ENCODE measurements at regions not wholly inside any gene's neighbourhood (a gene's known extent, or its start where the extent isn't known, plus 50 kb on each side); places are given as distances from the start of the nearest gene placed in this dataset.
"Not testable (repeated sequence)": the region's sequence is repeated elsewhere in the genome, so short reads cannot be mapped to it uniquely, and the experiment has no call there.

DNA sequence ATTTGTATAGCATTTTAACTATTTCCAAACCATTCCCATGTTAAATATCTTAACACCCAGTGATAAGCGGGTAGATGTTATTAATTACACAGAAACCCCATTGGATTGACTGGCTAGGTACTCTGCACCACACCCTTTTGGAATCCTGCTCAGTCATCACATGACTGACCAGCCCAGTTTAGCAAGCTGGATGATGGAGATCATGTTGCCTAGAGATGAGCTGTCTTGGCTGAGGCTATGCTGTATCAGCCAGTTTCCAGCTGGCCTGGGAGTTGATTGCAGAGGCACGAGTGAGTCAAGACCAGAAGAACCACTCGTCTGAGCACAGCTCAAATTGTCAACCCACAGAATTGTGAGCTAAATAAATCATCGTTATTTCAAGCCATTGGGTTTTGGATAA is 124.6 kb downstream of the ZNF621 start:
- DNase-seq: no peak

DNA sequence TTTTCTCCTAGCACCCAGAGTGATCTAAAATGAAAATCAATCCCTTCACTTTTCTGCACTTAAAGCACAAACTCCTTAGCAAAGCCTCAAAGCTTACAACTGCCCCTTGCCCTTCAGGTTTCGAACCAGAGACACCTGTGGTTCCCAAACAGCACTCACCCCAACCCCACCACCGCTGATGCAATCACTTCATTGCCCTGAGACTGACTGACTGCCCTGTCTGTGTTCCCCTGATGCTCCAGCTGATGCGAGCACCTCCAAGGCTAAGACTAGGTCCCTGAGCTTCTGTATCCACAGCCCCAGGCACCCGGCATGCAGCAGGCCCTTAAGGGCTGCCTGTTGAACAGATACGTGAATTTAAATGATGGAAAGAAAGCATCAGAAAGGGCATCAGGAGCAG is 127.3 kb downstream of the ZNF621 start:
- DNase-seq: no peak

DNA sequence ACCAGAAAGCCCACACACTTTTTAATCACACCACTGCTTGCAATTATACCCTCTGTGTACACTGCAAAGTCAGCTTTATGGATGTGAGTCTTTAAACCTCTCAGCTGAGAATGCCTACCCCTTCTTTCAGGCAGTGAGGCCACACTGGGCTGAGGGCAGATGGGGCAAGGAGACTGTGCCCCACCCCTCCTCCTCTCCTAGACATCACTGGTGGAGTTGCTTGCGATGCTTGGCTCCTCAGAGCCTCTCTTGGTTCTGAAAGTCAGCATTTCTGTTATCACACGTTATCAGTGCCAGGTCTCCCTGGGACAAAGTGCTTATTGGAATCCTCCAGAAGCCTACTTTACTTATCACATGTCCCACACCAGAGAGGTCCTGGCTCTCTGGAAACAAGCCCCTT is 128.2 kb downstream of the ZNF621 start:
- DNase-seq: no peak

DNA sequence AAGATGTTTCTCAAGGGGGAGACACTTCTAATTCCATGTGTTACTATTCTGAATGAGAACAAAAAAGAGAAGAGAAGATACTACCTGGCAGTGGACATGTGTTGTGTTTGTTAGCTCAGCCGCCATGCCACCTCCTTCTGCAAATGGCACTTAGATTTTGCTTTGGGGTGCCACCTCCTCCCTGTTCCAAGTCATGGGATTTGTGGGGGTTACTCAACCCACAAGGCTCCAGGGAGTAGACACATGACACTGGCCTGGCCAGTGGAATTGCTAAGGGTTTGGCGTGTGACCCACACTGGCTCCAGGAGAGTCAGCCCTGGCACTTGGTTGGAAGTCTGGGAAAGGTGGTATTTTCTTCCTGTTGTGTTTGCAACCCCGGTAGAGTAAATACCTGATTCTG is 129.1 kb downstream of the ZNF621 start:
- no peak for DNase-seq

DNA sequence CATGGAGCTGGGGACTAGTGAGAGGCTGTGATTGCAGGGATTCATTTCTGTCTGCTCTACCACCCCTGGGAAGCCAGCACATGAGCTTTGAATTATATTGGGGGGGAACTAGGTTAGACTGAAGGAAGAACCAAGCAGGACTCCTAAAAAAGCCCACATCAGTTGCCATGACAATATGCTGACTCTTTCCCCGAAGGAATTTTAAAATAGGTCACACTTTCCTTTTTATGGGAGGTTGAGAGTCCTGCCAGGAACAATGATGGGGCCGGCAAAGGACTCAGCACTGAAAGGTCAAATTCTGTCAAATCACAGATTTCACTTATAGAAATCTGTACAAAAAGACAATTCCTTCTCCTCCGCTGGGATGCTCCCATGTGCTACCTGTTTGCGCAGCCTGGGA is 130.8 kb downstream of the ZNF621 start:
- DNase-seq: no peak

DNA sequence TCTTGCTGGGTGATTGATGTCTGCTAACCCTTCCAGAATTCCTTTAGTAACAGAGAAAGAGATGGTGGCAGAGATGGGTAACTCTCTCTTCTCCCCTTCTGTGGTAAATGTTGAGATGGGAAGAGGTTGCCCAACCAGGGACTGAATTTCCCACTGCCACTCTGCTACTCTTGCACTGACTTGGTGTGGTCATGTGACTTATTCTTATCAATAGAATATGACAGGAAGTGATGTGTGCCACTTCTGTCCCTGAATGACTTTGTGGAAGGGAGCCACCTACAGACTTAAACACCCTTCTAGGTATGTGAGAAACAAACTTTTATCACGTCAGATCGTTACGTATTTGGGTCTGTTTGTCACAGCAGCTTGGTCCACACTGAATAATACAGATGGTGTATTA is 132.9 kb downstream of the ZNF621 start:
- no peak for DNase-seq

DNA sequence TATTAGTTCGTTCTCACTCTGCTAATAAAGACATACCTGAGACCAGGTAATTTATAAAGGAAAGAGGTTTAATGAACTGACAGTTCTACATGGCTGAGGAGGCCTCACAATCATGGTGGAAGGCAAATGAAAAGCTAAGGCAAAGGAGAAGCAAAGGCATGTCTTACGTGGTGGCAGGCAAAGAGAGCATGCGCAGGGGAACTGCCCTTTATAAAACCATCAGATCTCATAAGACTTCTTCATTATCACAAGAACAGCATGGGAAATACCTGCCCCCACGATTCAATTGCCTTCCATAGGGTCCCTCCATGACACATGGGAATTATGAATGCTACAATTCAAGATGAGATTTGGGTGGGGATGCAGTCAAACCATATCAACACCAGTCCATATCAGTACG is 133.5 kb downstream of the ZNF621 start:
- DNase-seq: no peak

DNA sequence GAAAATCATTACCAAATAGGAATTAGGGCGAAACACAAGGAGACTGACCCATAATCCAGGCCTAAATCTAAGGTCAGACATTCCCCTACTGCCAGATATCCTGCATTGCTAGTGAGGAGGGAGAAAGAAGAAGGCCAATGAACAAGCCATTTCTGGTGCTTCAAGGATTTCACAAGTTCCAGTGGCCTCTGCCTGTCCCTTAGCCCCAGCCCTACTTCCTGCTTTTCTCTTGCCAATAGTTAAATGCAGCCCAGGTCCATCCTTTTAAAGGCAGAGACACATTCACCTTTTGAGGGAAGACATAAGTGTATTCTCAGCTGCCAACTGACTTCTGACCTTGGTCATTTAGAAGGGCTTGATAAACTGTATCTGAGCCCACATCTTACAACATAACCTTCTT is 135.8 kb downstream of the ZNF621 start:
- no peak for DNase-seq

DNA sequence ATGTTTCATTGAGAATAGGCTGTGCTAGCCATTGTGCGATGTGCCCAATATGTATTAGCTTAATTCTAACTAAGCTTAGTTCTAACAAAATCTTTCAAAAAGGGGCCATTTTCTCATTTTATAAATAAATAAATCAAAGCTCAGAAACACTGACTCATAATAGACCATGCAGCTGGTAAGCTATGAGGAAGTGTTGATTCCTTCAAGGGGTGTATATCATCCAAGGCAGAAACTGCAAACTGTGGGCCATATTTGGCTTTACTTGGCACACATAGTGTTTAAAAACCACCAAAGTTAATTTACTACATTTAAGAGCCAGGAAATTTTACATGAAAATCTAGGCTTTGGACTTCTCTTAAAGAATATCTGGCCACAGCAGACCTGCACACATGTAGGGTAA is 136.5 kb downstream of the ZNF621 start:
- DNase-seq: no peak

DNA sequence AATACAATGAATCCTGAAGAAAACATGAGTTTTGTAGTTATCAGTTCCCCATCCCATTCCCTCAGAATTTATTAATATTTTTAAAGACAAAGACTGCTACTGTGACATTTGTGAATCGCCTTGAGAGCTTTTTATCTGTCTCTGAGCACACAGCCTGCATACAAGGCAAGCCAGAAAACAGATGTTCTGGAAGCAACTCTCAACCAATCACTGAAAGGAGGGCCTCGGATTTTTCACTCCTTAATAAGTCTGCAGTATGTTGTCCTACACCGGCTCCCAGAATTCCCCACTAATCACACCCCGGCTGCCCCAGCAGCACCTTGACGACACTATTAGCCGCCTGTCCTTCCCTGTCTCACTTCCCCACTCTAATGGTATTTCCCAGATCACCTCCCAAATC is 138.5 kb downstream of the ZNF621 start:
- peak; percentile 32 for DNase-seq

DNA sequence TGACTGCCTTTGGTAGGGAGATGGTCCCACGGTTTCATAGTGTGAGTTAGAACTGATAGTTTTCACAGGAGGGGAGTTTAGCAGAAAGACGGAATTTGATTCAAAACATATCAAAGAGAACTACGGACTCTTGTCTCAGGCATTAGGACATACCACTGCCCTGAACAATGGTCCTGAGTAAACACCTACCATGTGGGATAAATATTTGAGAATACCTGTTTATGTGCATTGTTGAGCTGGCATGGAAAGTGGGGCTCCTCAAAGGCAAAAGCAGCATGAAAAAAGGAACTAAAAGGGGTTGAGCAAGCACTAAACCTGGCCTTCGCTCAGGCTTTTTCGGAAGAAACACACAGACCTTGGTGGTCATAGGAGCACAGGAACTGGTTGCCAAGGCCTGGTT is 144.4 kb downstream of the ZNF621 start:
- no peak for DNase-seq

DNA sequence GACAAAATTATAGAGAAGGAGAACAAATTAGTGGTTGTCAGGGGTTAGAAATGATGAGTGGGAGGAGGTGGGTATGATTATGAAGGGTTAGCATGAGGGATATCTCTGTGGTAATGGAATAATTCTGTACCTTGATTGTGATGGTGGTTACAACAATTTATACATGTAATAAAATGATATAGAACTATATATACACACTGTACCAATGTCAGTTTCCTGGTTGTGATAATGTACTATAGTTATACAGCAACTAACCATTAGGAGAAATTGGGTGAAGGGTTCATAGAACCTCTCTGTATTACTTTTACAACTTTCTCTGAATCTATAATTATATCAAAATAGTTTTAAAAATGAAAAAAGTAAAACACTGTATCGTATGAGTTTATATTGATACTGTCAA is 148.1 kb downstream of the ZNF621 start:
- no peak for DNase-seq

DNA sequence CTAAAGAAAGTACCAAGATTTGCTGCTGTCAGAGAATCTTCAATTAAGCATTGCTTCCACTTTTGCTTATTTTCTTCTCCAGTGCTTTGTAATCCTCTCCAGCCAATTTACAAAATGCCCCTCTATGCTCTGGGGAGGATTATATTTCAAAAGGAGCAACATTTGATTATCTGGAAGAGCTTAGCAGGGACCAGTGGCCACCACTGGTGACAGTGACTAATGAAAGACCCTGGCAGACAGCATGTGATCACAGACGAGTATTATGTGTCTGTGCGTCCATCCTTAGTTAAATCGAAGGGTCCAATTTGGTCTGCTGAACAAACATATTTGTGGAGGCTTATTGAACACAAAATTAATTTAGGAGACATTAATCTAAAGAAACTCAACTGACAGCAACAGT is 152.6 kb downstream of the ZNF621 start:
- no peak for DNase-seq

DNA sequence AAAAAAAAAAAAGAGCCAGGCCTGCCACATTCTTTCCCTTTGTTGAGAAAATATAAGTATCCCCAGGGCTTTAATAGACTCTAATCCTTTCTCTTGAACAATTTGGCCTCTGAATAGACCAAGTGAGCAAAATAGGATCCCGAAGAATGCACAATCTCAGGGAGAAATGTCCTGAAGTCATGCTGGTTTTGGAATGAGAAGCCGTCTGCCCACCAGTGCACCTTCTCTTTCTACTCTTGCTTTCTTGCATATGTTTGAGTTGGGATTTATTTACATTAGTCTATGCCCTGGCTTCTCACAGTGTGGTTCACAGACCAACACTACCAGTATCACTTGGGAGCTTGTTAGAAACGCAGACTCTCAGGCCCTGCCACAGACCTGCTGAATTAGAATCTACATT is 153.0 kb downstream of the ZNF621 start:
- no peak for DNase-seq

DNA sequence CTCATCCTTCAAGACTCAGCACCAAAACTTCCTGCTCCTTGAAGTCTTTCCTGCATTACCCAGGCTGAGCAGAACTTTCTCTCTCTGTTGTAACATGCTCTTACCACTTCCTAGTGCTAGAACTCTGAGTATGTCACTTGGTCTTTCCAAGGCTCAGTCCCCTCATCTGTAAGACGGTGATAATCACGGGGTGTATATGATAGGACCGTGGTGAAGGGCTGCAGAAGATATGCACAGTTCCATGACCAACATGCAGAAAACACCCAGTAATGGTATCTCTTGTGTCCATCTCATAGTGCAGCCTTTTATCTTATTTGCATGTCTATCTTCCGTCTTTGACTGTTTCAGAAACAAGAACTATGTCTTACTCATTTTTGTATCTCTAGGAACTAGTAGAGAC is 154.5 kb downstream of the ZNF621 start:
- DNase-seq: no peak

DNA sequence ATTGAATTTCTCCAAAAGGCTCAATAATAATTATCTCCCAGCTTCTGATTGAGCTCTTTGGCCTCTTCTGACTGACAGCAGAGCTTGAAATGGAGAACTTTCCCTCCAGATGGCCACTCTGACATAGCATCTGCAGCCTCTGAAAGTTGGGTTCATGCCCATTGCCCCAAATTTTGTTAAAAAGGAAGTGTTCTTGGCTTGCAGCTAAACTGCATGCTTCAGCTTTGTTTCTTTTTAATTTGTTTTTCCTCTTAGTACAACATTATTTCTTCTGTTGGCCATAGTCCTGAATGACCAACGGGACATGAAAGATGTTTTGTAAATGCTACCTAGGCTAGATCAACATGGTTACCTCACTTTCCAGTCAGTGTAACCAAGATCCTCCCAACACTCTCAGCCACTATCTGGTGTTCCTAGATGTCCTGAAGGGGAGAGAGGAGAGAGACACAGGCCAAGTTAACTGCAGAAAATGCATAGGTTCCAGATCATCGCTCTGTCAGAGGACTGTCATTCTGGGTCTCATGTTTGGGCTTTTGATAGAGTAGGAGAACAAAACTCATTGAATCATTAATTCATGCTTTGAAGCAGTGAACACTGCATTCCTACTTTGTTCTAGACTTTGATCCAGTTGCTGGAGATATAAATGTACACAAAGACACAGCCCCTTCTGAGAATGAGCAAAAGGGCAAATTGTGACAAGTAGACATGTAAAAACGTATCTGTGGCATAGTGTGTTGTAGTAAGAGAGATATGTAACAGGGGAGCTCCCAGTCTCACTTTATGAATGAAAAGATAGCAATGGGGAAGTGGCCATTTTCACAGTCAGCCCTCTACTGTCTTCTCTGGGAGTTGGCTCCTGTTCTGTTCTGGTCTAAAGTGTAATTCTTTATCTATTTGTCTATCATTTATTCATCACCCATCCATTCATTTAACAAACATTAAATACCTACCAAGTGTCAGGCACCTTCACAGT is 156.2 kb downstream of the ZNF621 start:
- no peak for DNase-seq

DNA sequence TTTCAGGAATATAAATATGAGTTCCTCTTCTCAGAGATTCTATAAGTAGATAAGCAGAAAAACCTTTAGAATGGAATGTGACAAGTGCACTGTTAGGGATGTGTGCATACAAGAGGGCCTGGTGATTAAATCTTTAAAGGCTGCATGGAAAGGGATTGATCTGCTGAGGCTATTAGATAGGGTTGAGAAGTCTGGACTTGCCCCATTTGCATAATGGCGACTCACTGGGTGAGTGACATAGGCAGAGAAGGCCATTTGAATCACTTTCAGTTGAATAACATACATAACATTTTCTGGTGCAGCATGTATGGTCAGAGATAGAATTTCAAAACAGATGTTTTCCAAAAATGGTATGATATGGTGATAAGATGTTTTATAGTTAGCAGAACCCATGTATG is 156.9 kb downstream of the ZNF621 start:
- no peak for DNase-seq

DNA sequence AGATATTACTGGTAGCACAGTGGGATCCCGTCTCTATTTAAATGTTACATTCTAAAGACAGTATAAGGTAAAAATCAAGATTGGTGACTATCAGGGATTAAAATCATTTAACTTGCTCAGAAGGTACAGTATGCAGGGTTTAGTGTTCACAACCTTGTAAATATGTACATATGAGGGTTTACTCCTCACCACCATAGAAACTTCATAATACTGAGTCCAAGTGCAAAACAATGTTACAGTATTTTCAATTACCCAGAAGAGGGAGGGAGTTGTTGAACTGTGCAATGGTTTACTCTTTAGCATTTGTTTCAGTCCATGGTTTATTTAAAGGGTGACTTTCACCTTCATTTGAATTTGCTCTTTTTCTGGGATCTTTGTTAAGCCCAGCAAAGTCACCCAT is 165.1 kb downstream of the ZNF621 start:
- no peak for DNase-seq

DNA sequence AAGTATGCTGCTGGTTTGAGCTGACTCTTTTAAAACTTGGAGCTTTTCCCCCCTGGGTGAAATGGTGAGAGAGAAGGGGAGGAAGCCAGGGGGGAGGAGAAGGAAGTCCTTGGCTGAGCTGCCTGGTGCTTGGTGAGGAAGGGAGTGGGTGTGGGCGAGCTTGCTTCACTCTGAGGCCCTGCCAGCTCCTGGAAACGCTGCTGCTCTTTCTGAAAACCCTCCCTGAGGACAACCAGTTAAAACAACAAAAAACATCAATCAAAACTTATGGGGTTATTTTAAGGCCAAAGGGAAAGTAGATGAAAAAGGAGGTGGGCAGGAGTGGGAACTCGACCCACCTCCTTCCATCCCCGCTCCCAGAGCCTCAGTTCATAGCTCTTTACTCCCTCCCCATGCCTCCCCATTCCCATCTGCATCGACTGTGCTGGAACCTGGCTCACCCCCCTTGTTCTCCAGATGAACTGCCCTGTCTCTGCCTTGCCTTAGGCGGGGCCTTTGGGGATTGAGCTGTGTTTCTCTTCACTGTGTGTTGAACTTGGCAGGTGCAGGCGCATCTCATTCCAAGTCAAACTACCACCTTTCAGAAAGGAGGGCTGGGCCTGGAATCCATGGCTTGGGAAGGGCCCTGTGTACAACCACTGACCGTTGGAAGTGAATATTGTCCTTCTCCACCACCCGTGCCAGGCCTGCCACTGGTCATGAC is 166.1 kb downstream of the ZNF621 start:
- no peak for DNase-seq

DNA sequence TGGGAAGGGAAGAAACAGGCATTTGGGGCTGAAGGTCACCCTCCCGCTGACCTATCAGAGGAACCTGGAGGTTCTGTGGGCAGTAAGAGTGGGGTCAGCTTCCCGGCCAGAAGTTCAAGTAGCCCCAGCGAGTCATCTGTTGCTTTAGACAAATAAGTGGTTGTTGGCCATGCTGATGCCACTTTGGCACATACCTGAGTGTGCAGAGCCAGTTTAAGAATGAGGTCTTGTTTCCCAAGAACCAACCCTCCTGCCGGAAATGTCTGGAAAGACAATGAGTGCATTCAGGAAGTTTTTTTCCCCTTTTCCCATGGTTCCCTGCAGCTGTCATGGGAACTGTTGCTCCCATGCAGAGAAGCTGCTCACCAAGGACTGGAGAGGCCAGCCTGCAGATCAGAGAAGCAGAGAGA is 166.7 kb downstream of the ZNF621 start:
- DNase-seq: no peak

DNA sequence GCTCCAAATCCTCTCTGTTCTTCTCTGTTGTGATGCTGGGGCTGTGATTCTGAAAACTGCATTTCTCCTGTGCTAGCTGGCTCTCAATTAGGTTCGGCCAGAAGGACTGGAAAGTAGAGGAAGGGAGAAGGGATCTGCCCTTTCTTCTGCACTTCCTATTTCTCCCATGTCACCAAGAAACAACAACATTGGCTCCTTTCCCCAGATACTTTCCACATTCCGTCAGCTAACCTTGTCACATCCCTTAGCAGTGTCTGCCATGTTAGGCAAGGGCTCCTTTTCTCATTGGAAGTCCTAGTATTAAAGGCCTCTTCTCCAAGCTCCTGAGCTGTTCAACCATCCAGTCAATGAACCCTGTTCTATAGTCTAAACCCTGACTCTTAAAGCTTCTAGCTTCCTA is 171.1 kb downstream of the ZNF621 start:
- DNase-seq: no peak

DNA sequence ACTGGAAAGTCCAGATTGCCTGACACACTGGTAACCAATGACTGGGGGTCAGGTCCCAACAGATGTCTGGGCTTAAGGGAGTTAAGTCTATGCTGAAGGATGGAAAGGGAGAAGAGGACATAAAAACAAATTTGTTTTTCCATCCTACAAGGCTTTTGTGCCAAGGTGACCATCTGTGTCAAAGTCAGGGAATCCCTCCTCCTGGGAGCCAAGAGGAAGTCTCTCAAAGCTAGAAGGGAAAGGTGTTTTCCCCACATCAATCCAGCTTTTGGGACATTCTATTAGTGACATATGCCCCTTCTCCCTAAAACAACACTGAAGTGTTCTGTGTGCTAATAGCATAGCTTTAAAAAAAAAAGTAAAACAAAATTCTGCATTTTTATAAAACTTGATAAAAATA is 173.9 kb downstream of the ZNF621 start:
- DNase-seq: not testable (repeated sequence)

DNA sequence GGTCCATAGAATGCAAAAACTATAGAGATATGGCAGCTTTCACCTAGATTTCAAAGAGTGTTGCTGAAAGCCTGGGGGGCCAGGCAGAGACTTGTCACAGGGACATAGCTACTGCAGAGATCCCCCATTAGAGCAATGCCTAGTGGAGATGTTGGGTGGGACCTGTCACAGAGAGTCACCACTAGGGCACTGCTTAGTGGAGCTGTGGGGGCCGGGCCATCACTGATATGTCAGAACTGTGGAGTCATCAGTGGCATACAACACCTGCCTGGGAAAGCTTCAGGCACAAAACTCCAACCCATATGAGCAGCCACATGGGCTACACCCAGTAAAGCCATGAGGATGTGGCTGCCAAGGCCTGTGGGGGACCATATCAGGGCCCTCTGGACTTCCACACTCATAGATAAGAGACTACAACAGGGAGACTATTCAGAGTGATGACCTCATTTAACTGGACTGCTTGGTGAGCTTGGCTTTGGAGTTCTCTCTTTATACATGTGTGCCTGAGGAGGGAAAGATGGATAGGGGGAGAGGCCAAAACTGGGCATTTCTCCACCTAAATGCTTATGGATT is 176.3 kb downstream of the ZNF621 start:
- DNase-seq: no peak

DNA sequence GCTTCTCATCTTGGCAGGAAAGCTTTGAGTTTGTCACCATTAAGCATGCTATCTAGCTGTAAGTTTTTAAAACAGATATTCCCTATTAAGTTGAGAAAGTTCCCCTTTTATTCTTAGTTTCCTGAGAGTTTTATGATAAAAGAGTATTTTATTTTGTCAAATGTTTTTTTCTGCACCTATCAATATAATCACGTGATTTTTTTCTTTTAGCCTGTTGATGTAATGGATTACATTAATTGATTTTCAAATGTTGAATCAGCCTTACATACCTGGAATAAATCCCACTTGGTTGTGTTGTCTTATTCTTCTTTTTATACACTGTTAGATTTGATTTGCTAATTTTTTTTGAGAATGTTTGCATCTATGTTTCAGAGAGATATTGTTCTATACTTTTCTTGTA is 179.5 kb downstream of the ZNF621 start:
- no peak for DNase-seq
